ENCODE measurements at regions not wholly inside any gene's neighbourhood (a gene's known extent, or its start where the extent isn't known, plus 50 kb on each side); places are given as distances from the start of the nearest gene placed in this dataset.

GRCh38 chr15:38176155-38176554, 76.5 kb upstream of the SPRED1 start:
- no peak for TF ChIP-seq CTCF (IDR thresholded peaks at IDR 0.05)
- FAIRE-seq (no peak), ATAC-seq (no peak), DNase-seq (no peak)
- no peaks in the 10 kb centered on the region for H3K27me3 ChIP-seq
- 66 to 73% methylated on average over 4 of the region's 4 CpGs for WGBS, 2 donors
- intact Hi-C loops (cut with DNase I): no loop called here
- H3K9me3 ChIP-seq: no peaks in the 10 kb centered on the region
- H3K4me1 ChIP-seq: no peaks in the 10 kb centered on the region
- H3K27ac ChIP-seq: no peak overlapping the region
- H3K4me3 ChIP-seq: no peak overlapping the region
- H3K36me3 ChIP-seq: no peaks in the 10 kb centered on the region

GRCh38 chr15:38176691-38177090, 75.9 kb upstream of the SPRED1 start:
- H3K27me3 ChIP-seq: no peaks in the 10 kb centered on the region
- no peak for TF ChIP-seq CTCF (IDR thresholded peaks at IDR 0.05)
- H3K4me3 ChIP-seq: no peak overlapping the region
- FAIRE-seq (no peak), DNase-seq (no peak), ATAC-seq (no peak)
- no peaks in the 10 kb centered on the region for H3K4me1 ChIP-seq
- no peak overlapping the region for H3K27ac ChIP-seq
- intact Hi-C loops (cut with DNase I): no loop called here
- no peaks in the 10 kb centered on the region for H3K36me3 ChIP-seq
- H3K9me3 ChIP-seq: no peaks in the 10 kb centered on the region

GRCh38 chr15:38182900-38183299, 69.7 kb upstream of the SPRED1 start:
- ATAC-seq (no peak), FAIRE-seq (no peak), DNase-seq (no peak)
- H3K27ac ChIP-seq: no peak overlapping the region
- no peaks in the 10 kb centered on the region for H3K36me3 ChIP-seq
- intact Hi-C loops (cut with DNase I): no loop called here
- H3K9me3 ChIP-seq: no peaks in the 10 kb centered on the region
- H3K4me3 ChIP-seq: no peak overlapping the region
- H3K4me1 ChIP-seq: no peaks in the 10 kb centered on the region
- 52 to 67% methylated on average over 3 of the region's 3 CpGs for WGBS, 2 donors
- H3K27me3 ChIP-seq: no peaks in the 10 kb centered on the region
- TF ChIP-seq CTCF (IDR thresholded peaks at IDR 0.05): no peak

GRCh38 chr15:38186507-38186906, 66.1 kb upstream of the SPRED1 start:
- Histone ChIP-seq H3K9me3 (no peaks in the 10 kb centered on the region), H3K36me3 (no peaks in the 10 kb centered on the region), H3K27ac (no peak overlapping the region), H3K4me3 (no peak overlapping the region), H3K27me3 (no peaks in the 10 kb centered on the region), H3K4me1 (no peaks in the 10 kb centered on the region)
- ATAC-seq (no peak), FAIRE-seq (no peak), DNase-seq (no peak)
- TF ChIP-seq CTCF (IDR thresholded peaks at IDR 0.05): no peak
- 62 to 65% methylated on average over 3 of the region's 3 CpGs for WGBS, 2 donors
- intact Hi-C loops (cut with DNase I): no loop called here

- peak in 2 of 4 donors; percentile 27 to 31 for ATAC-seq
- no peaks in the 10 kb centered on the region for H3K9me3 ChIP-seq
- WGBS, 2 donors: 43 to 50% methylated on average over 7 of the region's 7 CpGs
- no peak for TF ChIP-seq CTCF (IDR thresholded peaks at IDR 0.05)
- intact Hi-C loops (cut with DNase I): no loop called here
- no peak overlapping the region for H3K4me3 ChIP-seq
- H3K36me3 ChIP-seq: no peaks in the 10 kb centered on the region
- DNase-seq: no peak
- no peaks in the 10 kb centered on the region for H3K27me3 ChIP-seq
- H3K4me1 ChIP-seq: no peaks in the 10 kb centered on the region
- no peak overlapping the region for H3K27ac ChIP-seq
- FAIRE-seq: no peak
Observed at GRCh38 chr15:38187630-38188313, 64.9 kb upstream of the SPRED1 start.

Data from pancreas (tissue), 10 donors.